Stomach (tissue), 4 donors: ENCODE measurements at regions not wholly inside any gene's neighbourhood (a gene's known extent, or its start where the extent isn't known, plus 50 kb on each side); places are given as distances from the start of the nearest gene placed in this dataset.

Experiments
- EP300 ChIP-seq: sonication (generic); formaldehyde crosslinking; IDR thresholded peaks from one replicate; pipeline ENCODE4 v1.6.1; 2017; ENCODE audit warnings: antibody characterized with exemption
- POLR2A ChIP-seq, 4 donors: fragments of 450-650 bp; IDR thresholded peaks; one replicate each; pipeline ENCODE4 v1.6.1; 2016; ENCODE audit warnings: antibody characterized with exemption in 4 of 4, control low read depth in 2 of 4, mild to moderate bottlenecking in 1 of 4, moderate library complexity in 1 of 4
- TF ChIP-seq, protein P1 (sequence below), 7 experiments: fragments of 450-650 bp in 4 of 7; fragments of 200-600 bp in 3 of 7; sonication (generic) in 3 of 7; IDR thresholded peaks; one replicate each; pipeline ENCODE4 v1.5.1; 2016 to 2019; ENCODE audit warnings: antibody characterized with exemption in 7 of 7, control low read depth in 2 of 7, mild to moderate bottlenecking in 1 of 7

DNA sequence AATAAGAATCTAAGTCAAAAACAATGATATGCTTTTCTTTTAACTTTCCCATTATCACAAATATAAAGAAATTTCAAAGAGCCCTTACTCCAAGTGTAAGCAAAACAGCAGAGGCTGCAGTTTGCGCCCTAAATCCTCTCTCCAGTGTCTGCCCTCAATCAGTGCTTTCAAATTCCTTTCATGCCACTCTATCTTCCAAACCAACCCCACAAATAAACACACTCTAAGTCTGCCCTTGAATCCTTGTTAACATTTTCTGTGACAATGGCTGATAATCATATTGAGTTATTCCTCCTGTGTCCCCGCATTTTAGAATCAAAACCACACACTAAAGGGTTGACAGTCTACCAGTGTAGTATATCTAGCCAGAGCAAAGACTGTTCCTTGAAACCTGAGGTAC lies 317.9 kb upstream of the MARCKS start:
- TF ChIP-seq, protein P1, sequence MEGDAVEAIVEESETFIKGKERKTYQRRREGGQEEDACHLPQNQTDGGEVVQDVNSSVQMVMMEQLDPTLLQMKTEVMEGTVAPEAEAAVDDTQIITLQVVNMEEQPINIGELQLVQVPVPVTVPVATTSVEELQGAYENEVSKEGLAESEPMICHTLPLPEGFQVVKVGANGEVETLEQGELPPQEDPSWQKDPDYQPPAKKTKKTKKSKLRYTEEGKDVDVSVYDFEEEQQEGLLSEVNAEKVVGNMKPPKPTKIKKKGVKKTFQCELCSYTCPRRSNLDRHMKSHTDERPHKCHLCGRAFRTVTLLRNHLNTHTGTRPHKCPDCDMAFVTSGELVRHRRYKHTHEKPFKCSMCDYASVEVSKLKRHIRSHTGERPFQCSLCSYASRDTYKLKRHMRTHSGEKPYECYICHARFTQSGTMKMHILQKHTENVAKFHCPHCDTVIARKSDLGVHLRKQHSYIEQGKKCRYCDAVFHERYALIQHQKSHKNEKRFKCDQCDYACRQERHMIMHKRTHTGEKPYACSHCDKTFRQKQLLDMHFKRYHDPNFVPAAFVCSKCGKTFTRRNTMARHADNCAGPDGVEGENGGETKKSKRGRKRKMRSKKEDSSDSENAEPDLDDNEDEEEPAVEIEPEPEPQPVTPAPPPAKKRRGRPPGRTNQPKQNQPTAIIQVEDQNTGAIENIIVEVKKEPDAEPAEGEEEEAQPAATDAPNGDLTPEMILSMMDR (IDR thresholded peaks at IDR 0.05), result no peak
- TF ChIP-seq POLR2A (IDR thresholded peaks at IDR 0.05) (no peak), EP300 (no peak)
